ENCODE measurements at regions not wholly inside any gene's neighbourhood (a gene's known extent, or its start where the extent isn't known, plus 50 kb on each side); places are given as distances from the start of the nearest gene placed in this dataset.

- TF ChIP-seq CTCF (IDR thresholded peaks at IDR 0.05), result no peak
- no peak for TF ChIP-seq EZH2 (IDR thresholded peaks at IDR 0.05)
Observed at GRCh38 chr6:22690446-22690845, 121.1 kb downstream of the HDGFL1 start.

All from neural progenitor cell (in vitro differentiated cells).